Effector memory CD8-positive, alpha-beta T cell (primary cell): ENCODE measurements at regions not wholly inside any gene's neighbourhood (a gene's known extent, or its start where the extent isn't known, plus 50 kb on each side); places are given as distances from the start of the nearest gene placed in this dataset.
"Not testable (repeated sequence)": the region's sequence is repeated elsewhere in the genome, so short reads cannot be mapped to it uniquely, and the experiment has no call there.

Experiments
- ATAC-seq: fragments of 150-1000 bp; cut with Tn5 transposase; replicated peaks from 2 replicates; pipeline ENCODE4 v1.10.0; 2021; ENCODE audit warnings: mild to moderate bottlenecking, moderate library complexity
- DNase-seq, 3 experiments: peaks; one replicate each; pipeline ENCODE4 v3.0.0; 2021
- H3K27ac Mint-ChIP-seq, 2 donors: one replicate each; pipeline ENCODE4 v1.8.0; 2022; ENCODE audit warnings: mild to moderate bottlenecking in 2 of 2, mixed read lengths in 2 of 2, moderate library complexity in 2 of 2
- H3K27me3 Mint-ChIP-seq, 2 donors: one replicate each; pipeline ENCODE4 v1.8.0; 2022; ENCODE audit warnings: mixed read lengths in 2 of 2
- H3K36me3 Mint-ChIP-seq: one replicate; pipeline ENCODE4 v1.8.0; 2022; ENCODE audit warnings: mild to moderate bottlenecking, moderate library complexity, mixed read lengths; ENCODE audit not compliant: insufficient read depth
- H3K4me1 Mint-ChIP-seq, 2 donors: one replicate each; pipeline ENCODE4 v1.8.0; 2022; ENCODE audit warnings: low read depth in 2 of 2, mixed read lengths in 2 of 2
- H3K4me3 Mint-ChIP-seq, 2 donors: one replicate each; pipeline ENCODE4 v1.8.0; 2022; ENCODE audit warnings: mild to moderate bottlenecking in 2 of 2, mixed read lengths in 2 of 2, moderate library complexity in 2 of 2
- H3K9me3 Mint-ChIP-seq, 2 donors: one replicate each; pipeline ENCODE4 v1.8.0; 2022; ENCODE audit warnings: mixed read lengths in 2 of 2

- no peak for DNase-seq
- no peak for ATAC-seq
These were observed 122.8 kb upstream of the EGFLAM start for GRCh38 chr5:38135486-38136039.

GRCh38 chr5:38134810-38135209, 123.5 kb upstream of the EGFLAM start:
- Mint-ChIP-seq H3K9me3 (no peaks in the 10 kb centered on the region), H3K27ac (no peak overlapping the region), H3K4me1 (no peaks in the 10 kb centered on the region), H3K4me3 (no peak overlapping the region), H3K36me3 (no peaks in the 10 kb centered on the region), H3K27me3 (peaks cover 0 to 8% of the 10 kb centered on the region in 2 donors)
- DNase-seq = no peak
- ATAC-seq = no peak

More at GRCh38 chr5:38135486-38136039, 122.8 kb upstream of the EGFLAM start:
- Mint-ChIP-seq H3K4me3 (no peak overlapping the region), H3K27me3 (peaks cover 0 to 8% of the 10 kb centered on the region in 2 donors), H3K4me1 (no peaks in the 10 kb centered on the region), H3K27ac (no peak overlapping the region), H3K9me3 (no peaks in the 10 kb centered on the region), H3K36me3 (no peaks in the 10 kb centered on the region)

GRCh38 chr5:38134294-38134693, 124.1 kb upstream of the EGFLAM start:
- H3K9me3 Mint-ChIP-seq, H3K4me1 Mint-ChIP-seq, ATAC-seq, H3K27me3 Mint-ChIP-seq, H3K27ac Mint-ChIP-seq, H3K4me3 Mint-ChIP-seq, DNase-seq, H3K36me3 Mint-ChIP-seq: not testable (repeated sequence)

GRCh38 chr5:38131686-38132085, 126.7 kb upstream of the EGFLAM start:
- Mint-ChIP-seq H3K27ac (no peak overlapping the region), H3K4me1 (no peaks in the 10 kb centered on the region), H3K27me3 (peaks cover 0 to 1% of the 10 kb centered on the region in 2 donors), H3K4me3 (no peak overlapping the region), H3K36me3 (no peaks in the 10 kb centered on the region), H3K9me3 (no peaks in the 10 kb centered on the region)
- DNase-seq = no peak
- no peak for ATAC-seq

GRCh38 chr5:38124321-38124720, 134.0 kb upstream of the EGFLAM start:
- H3K4me1 Mint-ChIP-seq = no peaks in the 10 kb centered on the region
- H3K36me3 Mint-ChIP-seq = no peaks in the 10 kb centered on the region
- no peak for ATAC-seq
- no peaks in the 10 kb centered on the region for H3K27me3 Mint-ChIP-seq
- no peak overlapping the region for H3K4me3 Mint-ChIP-seq
- no peak for DNase-seq
- peaks cover 3 to 4% of the 10 kb centered on the region in 2 donors for H3K9me3 Mint-ChIP-seq
- no peak overlapping the region for H3K27ac Mint-ChIP-seq

- no peak for ATAC-seq
- Mint-ChIP-seq H3K36me3 (no peaks in the 10 kb centered on the region), H3K4me1 (no peaks in the 10 kb centered on the region)
These were observed 136.9 kb upstream of the EGFLAM start for GRCh38 chr5:38121420-38121819.

GRCh38 chr5:38119836-38120235, 138.5 kb upstream of the EGFLAM start:
- DNase-seq = no peak
- no peaks in the 10 kb centered on the region for H3K27me3 Mint-ChIP-seq
- H3K27ac Mint-ChIP-seq = no peak overlapping the region
- no peak overlapping the region for H3K4me3 Mint-ChIP-seq
- H3K36me3 Mint-ChIP-seq = no peaks in the 10 kb centered on the region
- no peaks in the 10 kb centered on the region for H3K4me1 Mint-ChIP-seq
- no peak for ATAC-seq
- H3K9me3 Mint-ChIP-seq = peaks cover 4 to 7% of the 10 kb centered on the region in 2 donors

More at GRCh38 chr5:38121420-38121819, 136.9 kb upstream of the EGFLAM start:
- Mint-ChIP-seq H3K9me3 (peaks cover 4 to 7% of the 10 kb centered on the region in 2 donors), H3K4me3 (no peak overlapping the region), H3K27ac (no peak overlapping the region), H3K27me3 (no peaks in the 10 kb centered on the region)
- no peak for DNase-seq

- Mint-ChIP-seq H3K4me3 (no peak overlapping the region), H3K27me3 (no peaks in the 10 kb centered on the region), H3K36me3 (no peaks in the 10 kb centered on the region), H3K9me3 (peaks cover 7 to 15% of the 10 kb centered on the region in 2 donors), H3K4me1 (no peaks in the 10 kb centered on the region), H3K27ac (no peak overlapping the region)
- no peak for ATAC-seq
- DNase-seq = no peak
These were observed 140.4 kb upstream of the EGFLAM start for GRCh38 chr5:38117784-38118479.

- DNase-seq (no peak), ATAC-seq (no peak)
- H3K9me3 Mint-ChIP-seq = peaks cover 7 to 15% of the 10 kb centered on the region in 2 donors
- no peak overlapping the region for H3K4me3 Mint-ChIP-seq
- no peaks in the 10 kb centered on the region for H3K4me1 Mint-ChIP-seq
- no peak overlapping the region for H3K27ac Mint-ChIP-seq
- no peaks in the 10 kb centered on the region for H3K27me3 Mint-ChIP-seq
- no peaks in the 10 kb centered on the region for H3K36me3 Mint-ChIP-seq
These were observed 143.0 kb upstream of the EGFLAM start for GRCh38 chr5:38115318-38115827.

- Mint-ChIP-seq H3K27ac (no peak overlapping the region), H3K9me3 (peaks cover 3 to 7% of the 10 kb centered on the region in 2 donors), H3K27me3 (no peaks in the 10 kb centered on the region), H3K4me3 (no peak overlapping the region), H3K4me1 (no peaks in the 10 kb centered on the region), H3K36me3 (no peaks in the 10 kb centered on the region)
- ATAC-seq (no peak), DNase-seq (no peak)
These were observed 144.5 kb upstream of the EGFLAM start for GRCh38 chr5:38113880-38114279.

- no peaks in the 10 kb centered on the region for H3K27me3 Mint-ChIP-seq
- ATAC-seq = no peak
- DNase-seq = no peak
- no peak overlapping the region for H3K27ac Mint-ChIP-seq
- H3K4me1 Mint-ChIP-seq = no peaks in the 10 kb centered on the region
- H3K4me3 Mint-ChIP-seq = no peak overlapping the region
- H3K9me3 Mint-ChIP-seq = peaks cover 3 to 7% of the 10 kb centered on the region in 2 donors
- no peaks in the 10 kb centered on the region for H3K36me3 Mint-ChIP-seq
These were observed 144.9 kb upstream of the EGFLAM start for GRCh38 chr5:38113456-38113855.

GRCh38 chr5:38112938-38113337, 145.4 kb upstream of the EGFLAM start:
- H3K36me3 Mint-ChIP-seq = no peaks in the 10 kb centered on the region
- H3K27ac Mint-ChIP-seq = no peak overlapping the region

GRCh38 chr5:38110130-38110529, 148.2 kb upstream of the EGFLAM start:
- no peak for ATAC-seq

More at GRCh38 chr5:38112938-38113337, 145.4 kb upstream of the EGFLAM start:
- no peak for ATAC-seq
- Mint-ChIP-seq H3K27me3 (no peaks in the 10 kb centered on the region), H3K9me3 (peaks cover 3 to 7% of the 10 kb centered on the region in 2 donors), H3K4me3 (no peak overlapping the region), H3K4me1 (no peaks in the 10 kb centered on the region)
- DNase-seq = no peak

GRCh38 chr5:38107096-38107495, 151.3 kb upstream of the EGFLAM start:
- no peak overlapping the region for H3K27ac Mint-ChIP-seq
- peaks cover 0 to 1% of the 10 kb centered on the region in 2 donors for H3K9me3 Mint-ChIP-seq

More at GRCh38 chr5:38110130-38110529, 148.2 kb upstream of the EGFLAM start:
- no peak for DNase-seq
- no peaks in the 10 kb centered on the region for H3K27me3 Mint-ChIP-seq
- no peak overlapping the region for H3K27ac Mint-ChIP-seq
- no peaks in the 10 kb centered on the region for H3K36me3 Mint-ChIP-seq
- no peak overlapping the region for H3K4me3 Mint-ChIP-seq
- peaks cover 3 to 7% of the 10 kb centered on the region in 2 donors for H3K9me3 Mint-ChIP-seq
- no peaks in the 10 kb centered on the region for H3K4me1 Mint-ChIP-seq

More at GRCh38 chr5:38107096-38107495, 151.3 kb upstream of the EGFLAM start:
- Mint-ChIP-seq H3K27me3 (no peaks in the 10 kb centered on the region), H3K4me3 (no peak overlapping the region), H3K4me1 (no peaks in the 10 kb centered on the region), H3K36me3 (no peaks in the 10 kb centered on the region)
- no peak for ATAC-seq
- DNase-seq = no peak
